ENCODE measurements at regions not wholly inside any gene's neighbourhood (a gene's known extent, or its start where the extent isn't known, plus 50 kb on each side); places are given as distances from the start of the nearest gene placed in this dataset.

DNA sequence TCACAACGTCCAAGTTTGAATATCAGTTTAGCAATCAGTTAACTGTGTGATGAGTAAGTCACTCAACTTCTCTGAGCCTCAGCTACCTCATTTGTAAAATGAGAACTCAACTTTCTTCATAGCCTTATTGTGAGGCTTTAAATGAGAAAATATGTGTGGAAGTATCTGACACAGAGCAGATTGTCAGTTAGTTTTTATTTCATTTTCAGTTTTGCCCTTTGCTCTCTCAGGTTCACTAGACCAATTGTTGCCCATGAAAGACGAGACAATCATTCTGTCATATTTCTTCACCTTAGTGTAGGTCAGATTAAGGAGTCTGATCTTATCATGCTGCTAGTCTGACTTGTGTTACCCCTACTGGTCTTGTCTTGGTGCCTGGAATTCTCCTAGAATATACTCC, 232.8 kb upstream of the PTBP2 start:
- TF ChIP-seq CTCF (IDR thresholded peaks at IDR 0.05; ENCODE audit: low read depth, low read length, missing input control) = no peak
- no peak for TF ChIP-seq ATF3 (IDR thresholded peaks at IDR 0.05)
- TF ChIP-seq, protein P1, sequence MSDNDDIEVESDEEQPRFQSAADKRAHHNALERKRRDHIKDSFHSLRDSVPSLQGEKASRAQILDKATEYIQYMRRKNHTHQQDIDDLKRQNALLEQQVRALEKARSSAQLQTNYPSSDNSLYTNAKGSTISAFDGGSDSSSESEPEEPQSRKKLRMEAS (IDR thresholded peaks at IDR 0.05) = no peak
- TF ChIP-seq FOXA2 (IDR thresholded peaks at IDR 0.05) = no peak
- no peak for TF ChIP-seq JUND (IDR thresholded peaks at IDR 0.05)
- TF ChIP-seq YY1 (IDR thresholded peaks at IDR 0.05) = no peak
- no peak for TF ChIP-seq EGR1 (IDR thresholded peaks at IDR 0.05; ENCODE audit: low read depth in 2 of 2)
- TF ChIP-seq, protein P2, sequence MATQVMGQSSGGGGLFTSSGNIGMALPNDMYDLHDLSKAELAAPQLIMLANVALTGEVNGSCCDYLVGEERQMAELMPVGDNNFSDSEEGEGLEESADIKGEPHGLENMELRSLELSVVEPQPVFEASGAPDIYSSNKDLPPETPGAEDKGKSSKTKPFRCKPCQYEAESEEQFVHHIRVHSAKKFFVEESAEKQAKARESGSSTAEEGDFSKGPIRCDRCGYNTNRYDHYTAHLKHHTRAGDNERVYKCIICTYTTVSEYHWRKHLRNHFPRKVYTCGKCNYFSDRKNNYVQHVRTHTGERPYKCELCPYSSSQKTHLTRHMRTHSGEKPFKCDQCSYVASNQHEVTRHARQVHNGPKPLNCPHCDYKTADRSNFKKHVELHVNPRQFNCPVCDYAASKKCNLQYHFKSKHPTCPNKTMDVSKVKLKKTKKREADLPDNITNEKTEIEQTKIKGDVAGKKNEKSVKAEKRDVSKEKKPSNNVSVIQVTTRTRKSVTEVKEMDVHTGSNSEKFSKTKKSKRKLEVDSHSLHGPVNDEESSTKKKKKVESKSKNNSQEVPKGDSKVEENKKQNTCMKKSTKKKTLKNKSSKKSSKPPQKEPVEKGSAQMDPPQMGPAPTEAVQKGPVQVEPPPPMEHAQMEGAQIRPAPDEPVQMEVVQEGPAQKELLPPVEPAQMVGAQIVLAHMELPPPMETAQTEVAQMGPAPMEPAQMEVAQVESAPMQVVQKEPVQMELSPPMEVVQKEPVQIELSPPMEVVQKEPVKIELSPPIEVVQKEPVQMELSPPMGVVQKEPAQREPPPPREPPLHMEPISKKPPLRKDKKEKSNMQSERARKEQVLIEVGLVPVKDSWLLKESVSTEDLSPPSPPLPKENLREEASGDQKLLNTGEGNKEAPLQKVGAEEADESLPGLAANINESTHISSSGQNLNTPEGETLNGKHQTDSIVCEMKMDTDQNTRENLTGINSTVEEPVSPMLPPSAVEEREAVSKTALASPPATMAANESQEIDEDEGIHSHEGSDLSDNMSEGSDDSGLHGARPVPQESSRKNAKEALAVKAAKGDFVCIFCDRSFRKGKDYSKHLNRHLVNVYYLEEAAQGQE (IDR thresholded peaks at IDR 0.05) = no peak
- TF ChIP-seq RAD21 (IDR thresholded peaks at IDR 0.05) = no peak
- TF ChIP-seq, protein P3, sequence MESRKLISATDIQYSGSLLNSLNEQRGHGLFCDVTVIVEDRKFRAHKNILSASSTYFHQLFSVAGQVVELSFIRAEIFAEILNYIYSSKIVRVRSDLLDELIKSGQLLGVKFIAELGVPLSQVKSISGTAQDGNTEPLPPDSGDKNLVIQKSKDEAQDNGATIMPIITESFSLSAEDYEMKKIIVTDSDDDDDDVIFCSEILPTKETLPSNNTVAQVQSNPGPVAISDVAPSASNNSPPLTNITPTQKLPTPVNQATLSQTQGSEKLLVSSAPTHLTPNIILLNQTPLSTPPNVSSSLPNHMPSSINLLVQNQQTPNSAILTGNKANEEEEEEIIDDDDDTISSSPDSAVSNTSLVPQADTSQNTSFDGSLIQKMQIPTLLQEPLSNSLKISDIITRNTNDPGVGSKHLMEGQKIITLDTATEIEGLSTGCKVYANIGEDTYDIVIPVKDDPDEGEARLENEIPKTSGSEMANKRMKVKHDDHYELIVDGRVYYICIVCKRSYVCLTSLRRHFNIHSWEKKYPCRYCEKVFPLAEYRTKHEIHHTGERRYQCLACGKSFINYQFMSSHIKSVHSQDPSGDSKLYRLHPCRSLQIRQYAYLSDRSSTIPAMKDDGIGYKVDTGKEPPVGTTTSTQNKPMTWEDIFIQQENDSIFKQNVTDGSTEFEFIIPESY (IDR thresholded peaks at IDR 0.05) = no peak
- no peak for TF ChIP-seq SP1 (IDR thresholded peaks at IDR 0.05)
- no peak for TF ChIP-seq GABPA (IDR thresholded peaks at IDR 0.05 in 1 of 2, conservative IDR thresholded peaks at IDR 0.05 in 1 of 2)
- no peak for TF ChIP-seq TAF1 (conservative IDR thresholded peaks at IDR 0.05)
- no peak for TF ChIP-seq HNF4A (conservative IDR thresholded peaks at IDR 0.05)

Measured in liver (tissue), 3 donors.